Left cardiac atrium (tissue), 4 donors: ENCODE measurements at regions not wholly inside any gene's neighbourhood (a gene's known extent, or its start where the extent isn't known, plus 50 kb on each side); places are given as distances from the start of the nearest gene placed in this dataset.
A peak's percentile ranks its signal among the peaks of the same experiment; 100 is the strongest.

Source experiments
- ATAC-seq, 2 donors: fragments of 200-7000 bp; cut with Tn5 transposase; one replicate each; pipeline ENCODE4 v1.9.1; 2020; ENCODE audit warnings: mild to moderate bottlenecking in 2 of 2, moderate library complexity in 2 of 2
- DNase-seq: peaks from one replicate; pipeline ENCODE4 v3.0.0-alpha.2; 2020
- intact Hi-C, 2 donors: fragments of 100-400 bp; cut with DNase I; formaldehyde crosslinking; loops; one replicate each; pipeline versions ENCODE4 v1.14.1 to v1.15.1; 2022 to 2023
- donor health status: DM: no; HTN: yes; CAD: no.
- donor health status: DM: no; HTN: yes; CAD: no; lungs with severe emphysema.
- donor health status: DM: yes; HTN: yes; CAD: no.
- donor health status: Dilated cardiomyopathy.

DNA sequence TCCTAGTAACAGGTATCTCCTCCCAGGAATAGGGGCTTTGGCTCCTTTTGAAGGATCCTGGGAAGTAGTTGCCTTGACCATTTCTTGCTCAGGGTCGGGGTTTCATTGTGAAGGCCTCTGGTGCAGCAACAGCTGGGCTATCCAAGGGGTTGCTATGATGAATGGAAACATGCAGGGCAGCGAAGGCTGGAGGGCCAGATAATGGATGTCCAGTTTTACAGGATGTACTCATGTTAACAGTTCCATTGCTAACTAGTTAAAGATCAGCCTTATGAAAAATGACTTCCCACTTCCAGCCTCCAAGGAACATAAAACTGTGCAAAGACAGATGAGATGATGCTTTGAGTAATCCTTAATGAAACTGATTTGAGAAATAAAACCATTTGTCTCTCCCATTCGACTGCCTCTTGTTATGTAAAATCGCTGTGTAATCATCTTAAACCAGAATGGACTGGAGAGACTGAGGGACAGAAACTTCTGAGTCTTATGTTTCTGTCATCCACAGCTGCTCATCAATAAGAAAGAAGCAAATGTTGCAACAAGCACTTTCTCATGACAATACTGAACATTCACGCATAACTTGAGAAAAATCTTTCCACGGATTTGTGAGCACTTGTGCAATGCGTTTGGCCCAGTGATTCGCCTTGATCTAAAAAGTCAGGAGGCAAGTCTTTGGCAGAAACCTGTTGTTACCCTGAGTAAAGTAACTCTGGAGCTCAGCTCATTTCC is 473.5 kb upstream of the RGMA start:
- intact Hi-C loops, result no loop called here
- ATAC-seq (no peak), DNase-seq (no peak)

DNA sequence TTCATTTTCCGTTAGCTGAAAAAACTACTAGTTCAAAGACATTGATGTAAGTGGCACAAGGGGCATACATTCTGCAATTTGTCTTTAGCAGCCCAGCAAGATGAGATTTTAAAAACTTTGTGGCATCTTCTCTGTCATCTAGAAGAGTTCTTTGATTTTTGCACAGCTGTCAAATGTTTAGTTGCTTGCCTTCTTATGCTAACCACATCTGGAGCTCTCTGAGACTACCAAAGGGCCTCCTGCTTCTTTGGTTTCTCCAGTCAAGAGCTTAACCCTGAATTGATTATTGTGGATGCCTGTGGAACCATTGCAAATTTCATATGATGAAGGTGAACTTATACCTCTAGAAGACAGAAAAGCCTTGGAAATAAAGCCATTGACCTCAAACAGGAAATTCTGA is 468.7 kb upstream of the RGMA start:
- DNase-seq (no peak), ATAC-seq (no peak)
- intact Hi-C loops, result no loop called here

DNA sequence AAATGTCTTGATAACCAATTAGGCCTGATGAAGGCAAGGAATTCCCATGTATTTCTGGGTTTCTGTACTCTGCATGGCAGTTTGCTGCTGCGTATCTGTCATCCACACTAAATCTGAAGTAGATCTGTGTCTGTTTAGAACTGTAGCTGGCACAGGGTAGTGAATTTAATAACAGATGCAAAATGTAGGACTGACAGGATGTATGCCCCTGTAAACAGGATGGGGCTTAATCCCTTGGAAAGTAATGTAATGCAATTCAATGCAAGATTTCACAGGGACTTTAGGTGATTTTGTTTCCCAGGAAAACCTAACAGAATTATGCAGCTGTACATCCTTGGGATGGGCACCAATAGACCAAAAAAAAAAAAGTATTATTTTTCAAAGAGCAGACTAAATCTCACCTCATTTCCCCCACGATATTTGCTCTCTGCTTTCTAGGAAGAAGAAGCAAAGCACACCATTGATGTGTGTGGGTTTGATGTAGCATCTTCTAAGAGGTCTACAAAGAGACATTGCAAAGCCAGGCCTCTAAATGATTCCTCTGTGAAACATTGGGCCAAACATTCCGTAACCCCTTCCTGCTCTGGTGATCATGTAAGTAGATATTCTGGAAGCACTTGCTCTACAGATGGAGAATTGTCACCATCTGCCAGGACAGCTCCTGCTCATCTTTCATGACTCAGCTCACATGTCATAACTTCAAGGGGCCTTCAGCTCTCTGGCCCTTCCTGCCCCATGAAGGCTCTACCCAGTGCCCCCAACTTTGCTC is 464.3 kb upstream of the RGMA start:
- intact Hi-C loops, result no loop called here
- ATAC-seq (no peak), DNase-seq (no peak)

DNA sequence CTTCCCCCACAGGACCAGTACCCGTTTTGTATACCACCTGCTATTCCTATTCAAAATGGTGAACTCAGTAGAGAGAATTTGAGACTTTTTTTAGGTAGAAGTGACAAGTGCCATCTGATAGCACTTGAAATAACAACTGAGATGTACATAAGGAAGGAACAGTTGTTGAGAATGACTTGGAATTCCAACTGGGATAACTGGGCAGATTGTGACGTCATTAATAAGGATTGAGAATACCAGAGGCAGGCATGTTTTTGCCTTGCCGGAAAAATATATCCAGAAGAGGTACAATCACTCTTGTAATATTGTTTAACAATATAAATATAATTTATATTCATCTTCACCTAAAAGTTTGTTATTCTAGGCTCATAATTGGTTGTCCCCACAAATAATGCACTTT is 454.1 kb upstream of the RGMA start:
- DNase-seq (no peak), ATAC-seq (no peak)
- intact Hi-C loops, result no loop called here

DNA sequence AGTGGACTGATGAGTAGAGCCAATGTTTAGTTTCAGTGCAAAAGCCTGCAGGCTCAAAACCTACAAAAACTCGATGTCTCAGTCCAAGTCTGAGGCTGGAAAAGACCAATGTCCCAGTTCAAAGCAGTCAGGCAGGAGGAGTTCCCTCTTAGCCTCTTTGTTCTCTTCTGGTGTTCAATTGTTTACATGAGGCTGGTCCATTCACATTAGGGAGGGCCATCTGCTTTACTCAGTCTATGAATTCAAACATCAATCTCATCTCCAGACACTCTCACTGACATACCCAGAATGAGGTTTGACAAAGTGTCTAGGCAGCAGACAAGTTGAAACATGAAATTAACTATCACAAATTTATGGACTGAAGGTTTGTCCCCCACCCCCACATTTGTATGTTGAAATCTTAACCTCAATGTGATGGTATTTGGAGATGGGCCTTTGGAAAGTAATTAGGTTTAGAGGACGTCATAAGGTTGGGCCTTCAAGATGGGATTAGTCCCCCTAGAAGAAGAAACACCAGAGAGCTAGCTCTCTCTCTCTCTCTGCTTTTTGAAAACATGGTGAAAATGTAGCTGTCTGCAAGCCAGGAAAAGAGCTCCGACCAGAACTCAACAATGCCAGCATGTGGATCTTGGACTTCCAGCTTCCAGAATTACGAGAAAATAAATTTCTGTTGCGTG is 438.5 kb upstream of the RGMA start:
- intact Hi-C loops, result no loop called here
- ATAC-seq (no peak), DNase-seq (no peak)

DNA sequence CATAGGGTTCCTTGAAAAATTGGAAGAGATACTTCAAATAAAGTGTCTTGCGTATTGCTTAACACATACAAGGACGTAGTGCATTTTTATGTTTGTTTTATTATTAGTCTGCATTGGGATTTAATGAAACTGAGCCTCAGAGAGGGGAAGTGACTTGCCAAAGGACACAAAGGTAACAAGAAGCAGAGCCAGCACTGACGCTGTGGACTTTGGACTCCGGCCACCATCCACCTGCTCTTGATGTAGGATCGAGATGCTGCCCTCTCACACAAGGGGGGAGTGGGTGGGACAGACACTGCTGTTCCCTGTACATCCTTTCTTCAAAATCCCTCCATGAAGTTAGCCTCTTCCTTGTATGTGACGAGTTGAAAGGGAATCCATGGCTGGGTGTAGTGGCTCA is 435.4 kb upstream of the RGMA start:
- no peak for DNase-seq

DNA sequence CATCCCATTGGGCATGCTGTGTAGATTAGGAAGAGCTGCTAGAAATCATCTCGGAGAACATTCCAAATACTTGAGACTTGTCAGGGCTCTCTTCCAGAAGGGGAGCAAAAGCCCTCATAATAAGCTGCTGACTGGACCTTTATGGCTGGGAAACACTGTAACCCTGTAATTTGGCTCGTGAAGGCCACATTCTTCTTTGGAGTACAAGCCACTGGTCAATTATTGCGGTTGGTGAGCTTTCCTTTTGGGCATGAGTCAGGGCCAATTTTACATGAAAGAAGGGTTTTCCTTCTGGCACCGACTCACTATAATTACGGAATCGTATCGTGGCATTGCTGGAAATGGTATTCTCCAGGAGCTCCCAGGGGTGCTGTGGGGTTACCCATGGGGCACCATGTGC is 434.5 kb upstream of the RGMA start:
- no peak for ATAC-seq
- DNase-seq, result no peak
- intact Hi-C loops, result no loop called here

More for the DNA sequence above, 435.4 kb upstream of the RGMA start:
- no peak for ATAC-seq
- intact Hi-C loops, result no loop called here

DNA sequence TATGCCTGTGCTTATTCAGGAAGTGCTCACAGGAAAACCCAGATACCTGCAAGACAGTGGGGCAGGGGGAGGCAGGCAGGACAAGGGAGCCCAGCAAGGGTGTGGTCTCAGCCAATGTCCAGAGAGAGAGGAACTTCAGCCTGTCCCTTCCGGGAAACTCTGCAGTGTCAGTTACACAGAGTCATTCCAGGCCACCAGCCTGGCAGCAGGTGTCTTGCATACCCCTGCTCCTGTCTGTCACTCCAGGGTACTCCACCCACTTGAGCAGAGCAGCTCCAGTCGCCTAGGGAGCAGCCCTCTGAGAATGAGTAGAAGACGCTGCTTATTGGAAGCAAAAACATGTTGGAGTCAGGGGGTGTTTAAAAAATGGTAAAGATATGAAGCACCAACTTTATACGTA is 431.2 kb upstream of the RGMA start:
- intact Hi-C loops, result no loop called here
- no peak for DNase-seq
- ATAC-seq, result no peak

DNA sequence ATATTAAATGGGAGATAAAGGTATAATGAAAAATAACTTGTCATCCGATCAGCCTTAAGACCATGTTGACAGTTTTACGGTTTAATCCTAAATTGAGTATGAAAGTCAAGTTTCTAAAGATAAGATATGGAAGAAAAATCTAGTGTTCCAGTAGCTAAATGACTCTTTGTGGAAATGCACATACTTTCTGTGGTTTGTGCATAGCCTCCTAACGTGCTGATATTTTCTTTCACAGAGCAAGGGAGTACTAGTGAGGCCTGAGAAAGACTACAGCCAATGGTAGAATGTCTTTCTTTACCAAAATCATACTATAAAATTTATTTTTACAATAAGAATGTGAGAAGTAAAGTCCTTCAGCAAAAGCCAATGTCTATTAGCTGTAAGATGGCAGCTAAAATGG is 430.6 kb upstream of the RGMA start:
- ATAC-seq (no peak), DNase-seq (no peak)
- intact Hi-C loops, result no loop called here

DNA sequence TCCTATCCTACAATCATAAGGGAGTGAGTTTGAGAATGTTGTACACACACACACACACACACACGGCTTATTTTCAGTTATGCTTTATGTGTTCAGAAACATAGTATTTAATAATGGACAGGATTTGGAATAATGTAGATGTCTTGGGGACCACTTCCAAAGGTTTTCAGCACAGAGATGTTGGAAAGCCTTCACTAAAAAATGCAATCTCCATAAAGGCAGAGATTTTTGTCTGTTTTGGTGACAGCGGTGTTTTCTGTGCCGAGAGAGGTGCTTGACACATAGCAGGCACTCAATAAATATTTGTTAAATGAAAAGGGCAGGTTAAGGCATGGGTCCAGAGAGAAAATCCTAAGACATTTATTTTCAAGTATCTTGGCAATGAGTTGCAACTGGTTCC is 428.2 kb upstream of the RGMA start:
- DNase-seq, result no peak
- intact Hi-C loops, result no loop called here

DNA sequence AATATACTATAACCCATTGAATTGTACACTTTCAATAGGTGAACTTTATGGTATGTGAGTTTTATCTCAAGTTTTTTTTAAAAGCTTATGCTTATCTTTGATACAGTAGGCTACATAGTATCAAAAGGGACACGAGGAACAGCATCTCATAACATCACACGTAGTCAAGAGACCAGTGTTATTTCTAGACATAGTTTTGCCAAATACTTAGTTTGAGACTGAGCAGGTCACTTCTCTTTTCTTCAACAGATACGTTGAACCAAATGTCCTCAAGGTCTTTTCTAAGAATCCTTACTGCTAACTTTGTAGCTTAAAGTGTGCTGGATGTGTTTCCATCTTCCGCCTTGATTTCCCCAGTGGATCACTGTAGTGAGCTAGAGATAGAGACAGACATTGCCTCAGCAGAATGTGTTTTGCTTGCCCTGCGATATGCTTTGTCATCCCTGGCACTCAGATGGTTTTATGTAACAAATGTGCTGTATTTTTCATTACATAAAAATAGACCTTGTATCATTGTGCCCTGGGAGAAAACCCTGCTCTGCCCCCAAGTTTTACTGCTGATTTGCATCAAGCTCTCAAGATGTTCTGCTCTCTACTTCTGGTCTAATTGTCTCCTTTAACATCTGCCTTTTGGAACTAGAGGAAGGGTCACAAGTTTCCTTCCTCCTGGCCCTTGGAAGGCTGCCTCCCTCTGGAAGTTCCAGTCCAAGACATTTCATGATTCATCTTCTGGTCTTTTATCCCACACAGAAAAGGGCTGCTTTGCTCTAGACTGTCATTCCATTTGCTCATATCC is 426.4 kb upstream of the RGMA start:
- DNase-seq, result no peak
- intact Hi-C loops, result no loop called here
- ATAC-seq, result peak; percentile 72 to 93

More for the DNA sequence above, 428.2 kb upstream of the RGMA start:
- no peak for ATAC-seq

DNA sequence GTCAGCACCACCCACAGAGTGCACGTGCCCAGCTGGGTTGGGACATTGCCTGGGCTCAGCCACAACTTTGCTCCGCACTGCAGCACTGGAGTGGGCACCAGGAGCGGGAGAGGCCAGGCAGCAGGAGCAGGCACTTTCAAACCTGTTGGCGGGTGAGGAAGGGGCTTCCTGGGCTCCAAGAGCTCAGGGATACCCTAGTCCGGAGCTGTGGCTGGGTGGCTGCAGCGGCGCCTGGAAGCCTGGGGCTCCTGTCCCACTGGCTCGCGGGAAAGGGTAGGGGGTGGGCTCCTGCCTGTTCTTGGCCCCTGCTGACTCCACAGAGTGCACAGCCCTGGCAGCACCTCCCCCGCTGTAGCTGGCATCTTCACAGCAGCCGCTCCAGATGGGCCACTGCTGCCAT is 417.6 kb upstream of the RGMA start:
- DNase-seq (no peak), ATAC-seq (no peak)
- intact Hi-C loops, result no loop called here

DNA sequence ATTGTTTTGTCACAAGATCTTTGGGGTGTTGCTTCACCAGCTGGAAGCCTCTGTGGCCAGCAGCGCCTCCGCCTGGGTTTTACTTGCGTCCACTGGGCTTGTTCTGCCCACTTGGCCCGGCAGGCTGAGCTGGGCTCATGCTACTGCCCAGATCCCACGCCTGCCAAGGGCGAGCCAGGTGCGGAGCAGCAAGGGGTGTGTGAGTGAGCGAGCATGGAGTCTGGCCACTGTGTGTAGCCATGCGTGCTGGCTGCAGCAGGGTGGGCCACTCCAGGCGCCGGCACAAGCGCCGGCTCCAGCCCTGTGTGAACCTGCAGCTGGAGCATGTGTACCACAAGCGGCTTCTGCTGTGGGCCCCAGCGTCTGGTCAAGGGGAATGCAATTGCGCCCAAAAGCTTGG is 416.5 kb upstream of the RGMA start:
- intact Hi-C loops, result no loop called here
- no peak for DNase-seq
- no peak for ATAC-seq

DNA sequence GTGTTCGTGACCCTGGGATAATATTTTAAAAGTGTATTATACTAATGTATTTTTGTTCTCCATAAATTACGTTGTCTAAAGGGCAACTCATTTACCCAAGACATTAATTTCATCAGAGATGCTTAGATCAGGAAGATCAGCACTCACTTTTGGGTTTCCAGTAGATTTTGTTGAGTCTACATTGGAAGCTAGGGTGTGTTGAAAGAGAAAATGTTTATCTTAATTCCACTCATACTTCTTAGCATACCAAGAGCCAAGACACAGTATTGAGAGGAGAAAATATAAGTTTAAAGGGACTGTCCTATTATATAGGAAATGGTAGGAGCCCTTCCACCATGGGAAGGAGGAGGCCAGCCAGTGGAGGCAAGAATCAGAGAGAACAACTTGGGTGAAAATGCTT is 412.9 kb upstream of the RGMA start:
- DNase-seq (no peak), ATAC-seq (no peak)
- intact Hi-C loops, result no loop called here

DNA sequence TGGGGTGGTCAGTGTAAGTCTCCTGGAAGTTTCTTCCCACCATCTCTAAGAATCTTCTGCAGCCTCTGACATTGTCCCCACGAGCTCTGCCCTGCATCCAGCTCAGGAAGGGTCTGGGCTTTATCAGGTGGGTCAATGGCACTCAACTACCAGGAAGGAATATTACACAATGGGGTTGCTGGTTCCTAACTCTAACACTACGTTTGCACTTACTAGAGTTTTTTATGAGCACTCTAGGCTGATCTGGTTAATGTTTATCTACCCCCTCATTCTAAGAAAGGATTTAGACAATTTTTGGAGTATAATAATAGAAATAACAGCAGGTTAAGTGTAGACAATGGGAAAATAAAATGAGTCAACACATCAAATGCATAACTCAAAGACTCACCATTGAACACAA is 411.1 kb upstream of the RGMA start:
- DNase-seq, result no peak
- intact Hi-C loops, result no loop called here
- no peak for ATAC-seq

DNA sequence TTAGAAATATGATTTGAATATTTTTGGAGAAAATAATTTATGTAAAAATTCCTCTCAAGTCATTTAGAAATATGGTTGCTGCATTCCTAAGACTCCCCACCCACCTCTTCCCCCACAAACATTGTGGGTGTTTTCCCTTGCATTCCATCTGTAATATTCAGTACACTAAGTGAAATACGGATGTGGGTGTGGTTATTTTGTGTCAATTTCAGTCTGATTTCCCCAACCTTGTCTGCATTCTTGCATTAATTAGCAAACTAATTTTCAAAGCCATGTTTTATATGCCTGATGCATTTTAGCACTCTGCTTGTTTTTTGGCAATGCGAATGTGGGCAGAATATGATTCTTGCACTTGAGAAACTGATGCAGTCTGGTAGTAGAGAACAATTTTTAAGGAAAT is 408.3 kb upstream of the RGMA start:
- peak in 1 of 2 donors; percentile 58 for ATAC-seq
- intact Hi-C loops, result no loop called here
- DNase-seq, result no peak

DNA sequence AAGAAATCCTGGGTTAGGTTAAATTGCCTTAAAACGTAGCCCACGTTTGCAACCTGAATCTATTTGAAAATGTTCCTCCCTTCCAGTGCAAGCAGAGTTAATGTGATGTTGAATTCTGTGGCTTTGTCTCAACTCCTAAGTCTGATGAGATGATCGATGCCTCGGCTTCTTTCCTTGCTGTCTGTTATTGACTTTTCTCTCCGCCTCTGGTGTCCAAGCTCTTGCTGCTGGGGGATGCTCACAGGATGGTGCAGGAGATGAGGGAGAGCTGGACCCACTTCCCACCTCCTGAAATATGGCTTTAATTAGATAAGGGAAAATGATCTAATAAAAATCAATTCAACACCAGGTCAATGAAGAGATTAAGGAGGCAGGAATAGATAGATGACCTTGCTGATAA is 407.9 kb upstream of the RGMA start:
- ATAC-seq, result no peak
- intact Hi-C loops, result no loop called here
- no peak for DNase-seq

DNA sequence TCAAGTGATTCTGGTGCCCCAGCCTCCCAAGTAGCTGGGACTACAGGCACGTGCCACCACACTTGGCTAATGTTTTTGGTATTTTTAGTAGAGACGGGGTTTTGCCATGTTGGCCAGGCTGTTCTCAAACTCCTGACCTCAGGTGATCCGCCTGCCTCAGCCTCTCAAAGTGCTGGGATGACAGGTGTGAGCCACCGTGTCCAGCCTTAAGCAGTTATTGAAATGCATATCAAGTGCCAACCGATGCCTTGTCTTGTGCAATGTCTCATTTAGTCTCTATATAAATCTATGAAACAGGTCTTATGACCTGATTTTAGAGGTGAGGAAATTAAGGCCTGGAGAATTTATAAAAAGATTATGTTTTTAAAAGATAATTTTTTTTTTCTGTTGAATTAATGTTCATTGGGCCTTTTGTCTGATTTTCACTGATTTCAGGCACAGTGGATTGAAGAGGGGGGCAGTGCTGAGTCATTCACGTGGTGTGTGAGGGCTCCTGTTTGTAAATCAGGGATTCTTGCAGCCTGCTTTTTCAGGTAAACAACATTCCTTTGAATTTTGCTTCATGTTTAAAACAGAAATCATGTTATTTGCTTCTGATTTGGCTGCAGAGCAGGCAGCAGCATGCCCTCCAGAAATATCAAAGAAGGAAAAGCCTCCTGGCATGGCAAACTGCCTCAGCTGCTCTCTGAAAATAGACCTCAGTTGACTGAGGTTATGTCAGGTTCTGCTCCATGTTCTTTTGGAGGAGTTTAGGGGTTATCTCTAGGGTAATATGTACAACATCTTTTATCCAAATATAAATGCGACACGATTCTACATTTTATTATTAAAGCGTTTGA is 407.0 kb upstream of the RGMA start:
- no peak for DNase-seq
- ATAC-seq, result peak; percentile 44 to 55
- intact Hi-C loops, result no loop called here

DNA sequence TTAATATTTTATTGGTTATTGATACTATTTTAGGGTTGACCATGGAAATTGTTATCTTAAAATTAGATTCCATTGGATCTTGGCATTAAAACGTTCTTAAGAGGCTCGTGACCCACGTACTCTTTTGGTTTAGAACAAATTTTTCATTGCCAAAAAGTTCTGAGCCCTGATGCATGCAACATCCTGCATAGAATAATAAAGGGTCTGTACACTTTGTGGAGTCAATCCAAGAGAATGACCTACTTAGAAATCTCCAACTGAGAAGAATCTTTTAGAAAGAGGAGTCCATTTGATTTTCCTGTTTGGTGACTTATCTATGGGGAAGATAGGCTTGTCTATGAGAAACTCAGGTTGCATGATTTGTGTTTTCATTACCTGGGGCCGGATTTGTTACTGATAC is 404.2 kb upstream of the RGMA start:
- intact Hi-C loops, result no loop called here
- ATAC-seq, result no peak
- DNase-seq, result no peak
